Fibroblast of skin of right quadriceps (primary cell): ENCODE measurements at regions not wholly inside any gene's neighbourhood (a gene's known extent, or its start where the extent isn't known, plus 50 kb on each side); places are given as distances from the start of the nearest gene placed in this dataset.

Source experiments
- DNase-seq: peaks from one replicate; pipeline ENCODE4 v3.0.0-alpha.2; 2013

- DNase-seq, result no peak
These were observed 53.7 kb downstream of the RPS12 start for GRCh38 chr6:132868057-132868456.

DNA sequence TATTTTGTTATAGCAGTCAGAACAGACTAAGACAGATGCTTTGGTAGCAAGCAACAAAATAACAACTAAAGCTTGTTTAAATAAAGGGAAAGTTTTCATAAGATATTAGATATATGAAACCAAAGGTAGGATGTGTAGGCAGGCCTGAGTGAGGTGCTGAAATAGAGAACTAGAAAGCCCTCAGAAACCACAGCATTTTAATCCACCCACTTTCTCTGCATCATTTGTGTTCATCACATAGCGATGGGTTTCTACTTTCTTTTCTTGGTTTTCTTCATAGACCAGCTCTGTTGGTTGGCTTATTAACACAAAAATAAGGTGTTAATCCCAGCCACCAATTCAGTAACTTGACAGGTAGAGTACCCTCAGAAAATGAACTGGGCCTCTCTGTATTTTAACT is 58.6 kb downstream of the RPS12 start:
- no peak for DNase-seq

DNA sequence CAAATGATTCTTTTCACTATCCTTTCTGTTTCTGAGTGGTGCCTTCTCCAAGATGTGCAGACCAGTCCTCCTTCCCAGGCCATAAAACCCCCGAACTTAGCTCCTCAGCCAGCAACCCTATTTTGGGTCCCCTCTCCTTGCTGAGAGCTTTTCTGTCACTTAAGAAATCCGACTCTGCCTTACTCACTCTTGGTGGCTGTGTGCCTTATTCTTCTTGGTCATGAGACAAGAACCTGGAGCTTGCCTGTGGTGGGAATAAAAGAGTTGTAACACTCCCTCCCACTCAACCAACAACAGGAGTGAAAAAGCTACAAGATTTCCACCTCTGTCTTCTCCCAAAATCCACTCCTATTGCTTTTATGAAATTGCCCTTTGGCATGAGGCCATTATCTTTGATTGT is 62.6 kb downstream of the RPS12 start:
- no peak for DNase-seq

GRCh38 chr6:132887204-132887603 is 72.8 kb downstream of the RPS12 start:
- DNase-seq, result no peak

GRCh38 chr6:132888701-132889100 is 74.3 kb downstream of the RPS12 start:
- peak; percentile 17 for DNase-seq

- no peak for DNase-seq
These were observed 78.8 kb downstream of the RPS12 start for GRCh38 chr6:132892929-132893771.

- peak; percentile 51 for DNase-seq
These were observed 79.6 kb downstream of the RPS12 start for GRCh38 chr6:132893772-132894490.

DNA sequence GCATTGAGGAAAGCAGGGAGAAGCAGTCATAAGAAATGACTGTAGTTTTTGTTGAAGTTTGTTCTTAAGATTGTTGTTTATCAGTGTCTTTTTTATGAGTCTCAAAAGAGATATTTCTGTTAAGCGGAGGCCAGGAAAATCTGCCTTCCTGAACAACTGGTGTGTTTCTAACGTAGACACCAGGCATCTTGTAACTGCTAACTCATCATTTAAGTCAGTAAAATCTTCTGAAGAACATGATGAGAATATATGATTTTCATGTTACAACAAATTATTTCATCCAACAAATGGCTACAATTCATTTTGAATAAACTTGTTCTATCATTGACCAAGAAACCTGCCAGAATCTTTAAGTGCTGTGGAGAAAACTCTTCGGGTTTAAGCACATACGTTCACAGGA is 84.0 kb downstream of the RPS12 start:
- DNase-seq, result no peak

- no peak for DNase-seq
These were observed 86.5 kb downstream of the RPS12 start for GRCh38 chr6:132900849-132901248.

GRCh38 chr6:132902901-132903300 is 88.5 kb downstream of the RPS12 start:
- DNase-seq, result no peak

- peak; percentile 19 for DNase-seq
These were observed 92.9 kb downstream of the RPS12 start for GRCh38 chr6:132907231-132907630.

GRCh38 chr6:132907914-132908313 is 93.5 kb downstream of the RPS12 start:
- peak; percentile 79 for DNase-seq

- no peak for DNase-seq
These were observed 95.4 kb downstream of the RPS12 start for GRCh38 chr6:132909742-132910141.

GRCh38 chr6:132910759-132911158 is 96.4 kb downstream of the RPS12 start:
- no peak for DNase-seq

DNA sequence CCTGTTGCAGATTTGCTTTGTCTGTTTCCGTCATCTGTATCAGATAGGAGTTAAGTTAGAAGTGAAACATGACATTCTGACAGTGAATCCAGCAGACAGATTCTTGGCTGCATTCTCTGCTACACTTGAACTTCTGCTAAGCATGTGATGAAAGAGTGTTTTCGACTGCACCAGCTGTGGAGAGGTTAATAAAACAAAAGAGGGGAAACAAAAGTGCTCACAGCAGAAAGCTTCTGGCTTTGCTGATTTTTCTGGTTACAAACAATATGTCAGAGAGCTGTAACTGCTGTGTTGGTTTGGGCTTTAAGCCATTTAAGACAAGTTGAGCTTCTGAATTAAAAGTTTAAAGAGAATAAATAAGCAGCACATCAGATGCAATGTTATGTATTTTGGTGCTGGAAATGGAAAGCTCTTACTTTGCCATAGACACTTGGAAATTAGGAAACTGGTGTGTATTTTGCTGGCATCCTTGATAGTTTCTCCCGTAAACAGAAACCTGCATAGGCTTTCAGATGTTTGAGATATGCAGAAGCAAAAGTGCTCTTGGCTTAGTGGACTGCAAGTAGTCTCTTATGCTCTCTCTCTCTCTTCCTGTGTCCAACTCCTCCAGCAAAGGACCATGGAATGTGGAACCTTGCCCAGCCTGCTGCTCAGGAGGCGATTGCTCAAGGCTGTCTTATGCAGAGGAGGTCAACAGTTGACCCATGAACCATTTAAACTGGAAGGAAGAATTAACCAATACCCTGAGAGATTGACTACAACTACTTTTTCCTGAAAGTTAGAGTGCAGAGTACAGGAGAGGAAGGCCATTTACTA is 104.9 kb downstream of the RPS12 start:
- DNase-seq, result peak; percentile 76

GRCh38 chr6:132927713-132928112 is 113.3 kb downstream of the RPS12 start:
- no peak for DNase-seq

DNA sequence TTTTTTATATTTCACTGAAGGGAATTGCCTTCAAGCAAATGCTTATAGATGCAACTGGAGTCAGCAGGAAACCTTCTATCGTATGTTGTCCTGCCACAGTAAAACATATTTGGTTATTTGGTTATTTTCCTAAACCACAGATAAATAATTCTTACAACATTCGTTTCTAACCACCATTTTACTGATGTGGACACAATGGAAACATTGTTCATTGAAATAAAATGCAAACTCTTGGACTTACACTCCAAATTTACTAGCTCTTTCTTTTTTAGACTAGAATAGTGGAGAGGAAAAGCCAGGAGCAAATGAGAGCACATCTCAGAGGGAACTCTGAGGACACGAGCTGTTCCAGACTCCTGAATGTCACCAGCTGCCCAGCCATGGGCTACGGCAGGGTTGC is 114.8 kb downstream of the RPS12 start:
- DNase-seq, result no peak

- no peak for DNase-seq
These were observed 116.9 kb downstream of the RPS12 start for GRCh38 chr6:132931313-132931712.

GRCh38 chr6:132931936-132932514 is 117.7 kb downstream of the RPS12 start:
- DNase-seq, result peak; percentile 87

- no peak for DNase-seq
These were observed 118.2 kb downstream of the RPS12 start for GRCh38 chr6:132932588-132932987.

- no peak for DNase-seq
These were observed 118.7 kb downstream of the RPS12 start for GRCh38 chr6:132933090-132933489.

DNA sequence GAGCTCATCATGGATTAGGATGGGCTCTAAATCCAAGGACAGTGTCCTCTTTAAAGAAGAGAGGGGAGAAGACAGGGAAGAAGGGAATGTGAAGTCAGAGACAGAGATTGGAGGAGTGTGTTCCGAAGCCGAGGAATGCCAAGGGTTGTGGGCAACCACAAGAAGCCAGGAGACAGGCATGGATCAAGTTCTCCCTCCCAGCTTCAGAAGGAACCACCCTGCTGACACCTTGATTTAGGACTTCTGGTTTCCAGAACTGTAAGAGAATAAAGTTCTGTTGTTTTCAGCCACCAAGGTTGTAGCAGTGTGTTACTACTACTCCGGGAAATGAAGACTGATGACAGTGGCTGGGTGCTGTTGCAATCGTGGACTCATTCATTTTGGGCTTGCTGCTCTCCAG is 120.1 kb downstream of the RPS12 start:
- peak; percentile 77 for DNase-seq

DNA sequence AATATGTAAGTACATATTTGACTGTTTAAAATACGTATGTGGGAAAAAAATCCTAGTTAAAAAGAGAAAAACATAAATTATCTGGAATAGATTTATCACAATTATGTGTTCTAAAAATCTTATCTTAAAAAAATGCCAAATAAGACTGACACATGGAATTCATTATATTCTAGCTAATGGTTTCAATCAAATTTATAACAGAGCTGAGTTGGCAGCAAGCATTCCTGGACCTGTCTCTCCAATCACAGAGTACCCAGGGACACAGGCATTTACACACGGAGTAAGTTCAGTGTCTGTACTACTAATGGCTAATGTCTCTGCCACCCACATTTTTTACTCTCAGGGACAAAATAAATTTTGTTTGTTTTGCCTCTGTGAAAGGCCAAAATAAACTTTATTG is 122.3 kb downstream of the RPS12 start:
- peak; percentile 15 for DNase-seq
